GM20000 (cell line): ENCODE measurements at regions not wholly inside any gene's neighbourhood (a gene's known extent, or its start where the extent isn't known, plus 50 kb on each side); places are given as distances from the start of the nearest gene placed in this dataset.

Source experiments
- DNase-seq: peaks from one replicate; pipeline ENCODE4 v3.0.0; 2012; ENCODE audit warnings: low spot score
- TF ChIP-seq, protein P1 (sequence below): IDR thresholded peaks from 2 replicates; pipeline ENCODE4 v1.5.1; 2012; ENCODE audit warnings: mild to moderate bottlenecking, control low read depth; ENCODE audit errors: extremely low read depth, missing control alignments

DNA sequence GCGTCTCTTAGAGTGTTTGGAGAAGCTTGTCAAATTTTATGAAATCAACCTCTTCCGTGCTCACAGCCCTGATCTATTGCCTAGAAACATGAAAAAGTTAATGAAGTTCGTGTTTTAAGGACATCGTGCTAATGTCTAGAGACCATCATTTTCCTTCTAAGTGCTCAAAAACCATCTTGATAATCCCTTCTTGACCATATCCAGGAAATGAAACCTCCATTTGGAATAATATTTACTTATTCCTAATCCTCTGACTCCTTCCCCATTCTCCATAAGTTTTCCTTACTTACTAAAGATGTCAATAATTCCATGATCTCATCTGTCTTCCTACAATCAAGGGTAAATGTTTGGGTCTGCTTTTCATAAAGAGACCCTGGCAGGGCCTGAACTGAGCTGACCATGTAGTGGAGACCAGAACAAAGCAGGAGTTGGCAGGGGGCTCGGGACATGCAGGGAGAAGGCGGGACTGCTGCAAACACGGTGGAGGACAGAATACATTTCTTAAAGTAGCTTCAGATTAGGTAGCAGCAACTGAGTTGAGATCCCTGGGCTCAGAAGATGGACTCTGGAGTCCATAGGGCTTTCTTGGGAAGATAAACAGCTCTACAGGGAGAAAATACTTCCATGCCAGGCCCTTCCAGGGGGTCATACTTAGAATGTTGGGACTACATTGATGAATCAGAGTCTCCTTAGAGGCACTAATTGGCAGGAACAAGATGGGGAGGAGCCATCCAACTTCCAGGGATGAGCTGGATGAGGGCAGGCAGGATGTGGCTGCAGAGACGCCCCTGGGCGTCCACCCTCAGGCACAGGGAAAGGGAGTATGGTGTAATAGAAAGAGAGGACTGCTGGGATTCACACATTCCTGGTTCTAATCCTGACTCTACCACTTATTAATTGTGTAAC, 100.7 kb downstream of the RIN2 start:
- no peak for DNase-seq
- TF ChIP-seq, protein P1, sequence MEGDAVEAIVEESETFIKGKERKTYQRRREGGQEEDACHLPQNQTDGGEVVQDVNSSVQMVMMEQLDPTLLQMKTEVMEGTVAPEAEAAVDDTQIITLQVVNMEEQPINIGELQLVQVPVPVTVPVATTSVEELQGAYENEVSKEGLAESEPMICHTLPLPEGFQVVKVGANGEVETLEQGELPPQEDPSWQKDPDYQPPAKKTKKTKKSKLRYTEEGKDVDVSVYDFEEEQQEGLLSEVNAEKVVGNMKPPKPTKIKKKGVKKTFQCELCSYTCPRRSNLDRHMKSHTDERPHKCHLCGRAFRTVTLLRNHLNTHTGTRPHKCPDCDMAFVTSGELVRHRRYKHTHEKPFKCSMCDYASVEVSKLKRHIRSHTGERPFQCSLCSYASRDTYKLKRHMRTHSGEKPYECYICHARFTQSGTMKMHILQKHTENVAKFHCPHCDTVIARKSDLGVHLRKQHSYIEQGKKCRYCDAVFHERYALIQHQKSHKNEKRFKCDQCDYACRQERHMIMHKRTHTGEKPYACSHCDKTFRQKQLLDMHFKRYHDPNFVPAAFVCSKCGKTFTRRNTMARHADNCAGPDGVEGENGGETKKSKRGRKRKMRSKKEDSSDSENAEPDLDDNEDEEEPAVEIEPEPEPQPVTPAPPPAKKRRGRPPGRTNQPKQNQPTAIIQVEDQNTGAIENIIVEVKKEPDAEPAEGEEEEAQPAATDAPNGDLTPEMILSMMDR, result no peak

GRCh38 chr20:19859444-19859843, 101.4 kb downstream of the RIN2 start:
- DNase-seq, result no peak
- TF ChIP-seq, protein P1, result no peak

- no peak for DNase-seq
- TF ChIP-seq, protein P1, result no peak
Measured at GRCh38 chr20:19860737-19861136, 102.7 kb downstream of the RIN2 start.

DNA sequence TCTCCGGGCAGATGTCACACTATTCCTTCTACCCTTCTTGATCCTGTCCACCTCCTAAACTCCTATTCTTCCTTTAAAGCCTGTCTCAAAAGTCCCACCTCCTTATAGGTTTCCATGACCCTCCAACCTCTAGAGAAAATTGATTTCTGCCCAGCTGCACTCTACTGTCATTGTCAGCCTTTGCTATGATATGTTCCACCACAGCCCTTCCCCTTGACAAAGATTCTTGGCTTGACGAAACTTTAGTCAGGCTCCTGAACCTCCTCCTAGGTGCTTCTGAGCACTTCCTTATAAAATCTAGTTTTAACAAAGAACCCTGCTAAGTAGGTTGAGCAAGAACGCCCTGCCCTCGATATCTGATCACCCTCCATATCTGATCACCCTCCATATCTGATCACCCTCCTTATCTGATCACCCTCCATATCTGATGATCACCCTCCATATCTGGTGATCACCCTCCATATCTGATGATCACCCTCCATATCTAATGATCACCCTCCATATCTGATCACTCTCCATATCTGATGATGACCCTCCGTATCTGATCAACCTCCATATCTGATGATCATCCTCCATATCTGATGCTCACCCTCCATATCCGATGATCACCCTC, 103.2 kb downstream of the RIN2 start:
- DNase-seq, result no peak

DNA sequence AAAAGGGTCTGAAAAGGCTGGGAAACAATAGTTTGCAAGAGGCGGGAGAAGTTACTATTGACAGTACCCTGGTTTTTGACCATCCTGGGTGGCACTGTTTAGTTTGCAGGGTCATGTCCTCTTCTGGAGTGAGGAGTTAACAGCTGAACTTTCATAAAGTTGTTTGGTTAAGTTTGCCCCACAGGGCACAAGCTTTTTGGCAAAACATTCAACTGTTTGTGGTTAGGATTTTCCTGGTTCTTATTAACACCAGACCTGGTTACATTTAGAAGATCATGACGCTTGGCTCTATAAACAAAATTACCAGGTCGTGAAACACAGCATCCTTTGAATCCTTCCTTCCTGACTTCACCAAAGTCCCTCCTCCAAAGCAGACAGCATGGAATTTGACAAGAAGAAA, 106.1 kb downstream of the RIN2 start:
- DNase-seq, result no peak
- TF ChIP-seq, protein P1, result no peak

More for the DNA sequence above, 103.2 kb downstream of the RIN2 start:
- TF ChIP-seq, protein P1, result no peak

- TF ChIP-seq, protein P1, result no peak
- no peak for DNase-seq
Measured at GRCh38 chr20:19866070-19866469, 108.0 kb downstream of the RIN2 start.

- TF ChIP-seq, protein P1, result no peak
- no peak for DNase-seq
Measured at GRCh38 chr20:19867074-19867473, 109.0 kb downstream of the RIN2 start.
